OCI-LY1 (cell line): ENCODE measurements at regions not wholly inside any gene's neighbourhood (a gene's known extent, or its start where the extent isn't known, plus 50 kb on each side); places are given as distances from the start of the nearest gene placed in this dataset.

ENCODE experiments used
- EZH2 ChIP-seq: fragments of 200-600 bp; sonication (generic), shearing (Covaris generic); IDR thresholded peaks from 2 replicates; pipeline ENCODE4 v1.8.0; 2017; ENCODE audit warnings: borderline replicate concordance, mixed run types, mild to moderate bottlenecking, antibody characterized with exemption, low read length, moderate library complexity, mixed read lengths
- TF ChIP-seq, protein P1 (sequence below): fragments of 200-600 bp; sonication (generic), shearing (Covaris generic); IDR thresholded peaks from 2 replicates; pipeline ENCODE4 v1.5.1; 2017; ENCODE audit warnings: mild to moderate bottlenecking, antibody characterized with exemption, low read length, moderate library complexity, mixed read lengths

- TF ChIP-seq, protein P1, sequence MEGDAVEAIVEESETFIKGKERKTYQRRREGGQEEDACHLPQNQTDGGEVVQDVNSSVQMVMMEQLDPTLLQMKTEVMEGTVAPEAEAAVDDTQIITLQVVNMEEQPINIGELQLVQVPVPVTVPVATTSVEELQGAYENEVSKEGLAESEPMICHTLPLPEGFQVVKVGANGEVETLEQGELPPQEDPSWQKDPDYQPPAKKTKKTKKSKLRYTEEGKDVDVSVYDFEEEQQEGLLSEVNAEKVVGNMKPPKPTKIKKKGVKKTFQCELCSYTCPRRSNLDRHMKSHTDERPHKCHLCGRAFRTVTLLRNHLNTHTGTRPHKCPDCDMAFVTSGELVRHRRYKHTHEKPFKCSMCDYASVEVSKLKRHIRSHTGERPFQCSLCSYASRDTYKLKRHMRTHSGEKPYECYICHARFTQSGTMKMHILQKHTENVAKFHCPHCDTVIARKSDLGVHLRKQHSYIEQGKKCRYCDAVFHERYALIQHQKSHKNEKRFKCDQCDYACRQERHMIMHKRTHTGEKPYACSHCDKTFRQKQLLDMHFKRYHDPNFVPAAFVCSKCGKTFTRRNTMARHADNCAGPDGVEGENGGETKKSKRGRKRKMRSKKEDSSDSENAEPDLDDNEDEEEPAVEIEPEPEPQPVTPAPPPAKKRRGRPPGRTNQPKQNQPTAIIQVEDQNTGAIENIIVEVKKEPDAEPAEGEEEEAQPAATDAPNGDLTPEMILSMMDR, result no peak
- TF ChIP-seq EZH2, result no peak
Measured at GRCh38 chr15:81896356-81896755, 149.5 kb downstream of the MEX3B start.
